ENCODE measurements at regions not wholly inside any gene's neighbourhood (a gene's known extent, or its start where the extent isn't known, plus 50 kb on each side); places are given as distances from the start of the nearest gene placed in this dataset.

DNA sequence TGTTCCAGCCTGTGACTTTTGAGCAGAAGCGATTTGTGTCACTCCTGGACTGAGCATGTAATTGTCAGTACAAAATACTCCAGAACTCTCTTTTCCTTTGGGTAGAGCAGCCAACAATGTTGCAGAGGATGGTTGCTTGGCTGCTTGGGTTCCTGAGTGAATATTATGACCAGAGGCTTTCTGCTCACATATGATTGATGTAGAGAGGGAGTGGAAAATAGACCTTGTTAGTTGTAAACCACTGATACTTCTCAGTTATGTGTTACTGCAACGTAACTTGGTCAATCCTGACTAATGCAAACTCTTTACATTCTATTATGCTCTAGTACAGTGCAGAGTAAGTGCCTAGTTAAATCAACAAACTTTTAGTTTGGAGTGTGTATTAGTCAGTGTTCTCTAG is 322.6 kb upstream of the KCNH8 start:
- TF ChIP-seq HDAC2 (IDR thresholded peaks at IDR 0.05), result no peak
- no peak for TF ChIP-seq ZNF232 (CRISPR knock-in tag; IDR thresholded peaks at IDR 0.05)
- TF ChIP-seq, protein P1, sequence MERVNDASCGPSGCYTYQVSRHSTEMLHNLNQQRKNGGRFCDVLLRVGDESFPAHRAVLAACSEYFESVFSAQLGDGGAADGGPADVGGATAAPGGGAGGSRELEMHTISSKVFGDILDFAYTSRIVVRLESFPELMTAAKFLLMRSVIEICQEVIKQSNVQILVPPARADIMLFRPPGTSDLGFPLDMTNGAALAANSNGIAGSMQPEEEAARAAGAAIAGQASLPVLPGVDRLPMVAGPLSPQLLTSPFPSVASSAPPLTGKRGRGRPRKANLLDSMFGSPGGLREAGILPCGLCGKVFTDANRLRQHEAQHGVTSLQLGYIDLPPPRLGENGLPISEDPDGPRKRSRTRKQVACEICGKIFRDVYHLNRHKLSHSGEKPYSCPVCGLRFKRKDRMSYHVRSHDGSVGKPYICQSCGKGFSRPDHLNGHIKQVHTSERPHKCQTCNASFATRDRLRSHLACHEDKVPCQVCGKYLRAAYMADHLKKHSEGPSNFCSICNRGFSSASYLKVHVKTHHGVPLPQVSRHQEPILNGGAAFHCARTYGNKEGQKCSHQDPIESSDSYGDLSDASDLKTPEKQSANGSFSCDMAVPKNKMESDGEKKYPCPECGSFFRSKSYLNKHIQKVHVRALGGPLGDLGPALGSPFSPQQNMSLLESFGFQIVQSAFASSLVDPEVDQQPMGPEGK (CRISPR knock-in tag; IDR thresholded peaks at IDR 0.05; ENCODE audit: borderline replicate concordance), result no peak
- no peak for TF ChIP-seq ZFX (CRISPR knock-in tag; IDR thresholded peaks at IDR 0.05)
- no peak for TF ChIP-seq KDM1A (IDR thresholded peaks at IDR 0.05)
- TF ChIP-seq HIVEP1 (CRISPR knock-in tag; IDR thresholded peaks at IDR 0.05), result no peak
- TF ChIP-seq TBP (optimal IDR thresholded peaks at IDR 0.05; ENCODE audit: low read depth, low read length), result no peak
- no peak for TF ChIP-seq ZNF717 (CRISPR knock-in tag; IDR thresholded peaks at IDR 0.05)
- no peak for TF ChIP-seq EZH2 (IDR thresholded peaks at IDR 0.05; ENCODE audit: borderline replicate concordance, low read depth, low read length)
- TF ChIP-seq ZNF24 (IDR thresholded peaks at IDR 0.05), result no peak
- TF ChIP-seq ZC3H11A (IDR thresholded peaks at IDR 0.05; ENCODE audit: low read depth, low read length), result no peak
- TF ChIP-seq, protein P2, sequence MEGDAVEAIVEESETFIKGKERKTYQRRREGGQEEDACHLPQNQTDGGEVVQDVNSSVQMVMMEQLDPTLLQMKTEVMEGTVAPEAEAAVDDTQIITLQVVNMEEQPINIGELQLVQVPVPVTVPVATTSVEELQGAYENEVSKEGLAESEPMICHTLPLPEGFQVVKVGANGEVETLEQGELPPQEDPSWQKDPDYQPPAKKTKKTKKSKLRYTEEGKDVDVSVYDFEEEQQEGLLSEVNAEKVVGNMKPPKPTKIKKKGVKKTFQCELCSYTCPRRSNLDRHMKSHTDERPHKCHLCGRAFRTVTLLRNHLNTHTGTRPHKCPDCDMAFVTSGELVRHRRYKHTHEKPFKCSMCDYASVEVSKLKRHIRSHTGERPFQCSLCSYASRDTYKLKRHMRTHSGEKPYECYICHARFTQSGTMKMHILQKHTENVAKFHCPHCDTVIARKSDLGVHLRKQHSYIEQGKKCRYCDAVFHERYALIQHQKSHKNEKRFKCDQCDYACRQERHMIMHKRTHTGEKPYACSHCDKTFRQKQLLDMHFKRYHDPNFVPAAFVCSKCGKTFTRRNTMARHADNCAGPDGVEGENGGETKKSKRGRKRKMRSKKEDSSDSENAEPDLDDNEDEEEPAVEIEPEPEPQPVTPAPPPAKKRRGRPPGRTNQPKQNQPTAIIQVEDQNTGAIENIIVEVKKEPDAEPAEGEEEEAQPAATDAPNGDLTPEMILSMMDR (IDR thresholded peaks at IDR 0.05 in 2 of 3, conservative IDR thresholded peaks at IDR 0.05 in 1 of 3; ENCODE audit: insufficient read depth in 2 of 3, low read depth in 1 of 3, low read length in 3 of 3), result no peak
- no peak for TF ChIP-seq ZNF668 (CRISPR knock-in tag; IDR thresholded peaks at IDR 0.05)
- TF ChIP-seq RBM39 (optimal IDR thresholded peaks at IDR 0.05; ENCODE audit: low read depth, low read length), result no peak

Measured in K562 (cell line).